IgD-negative memory B cell (primary cell): ENCODE measurements at regions not wholly inside any gene's neighbourhood (a gene's known extent, or its start where the extent isn't known, plus 50 kb on each side); places are given as distances from the start of the nearest gene placed in this dataset.

Experiments
- H3K27ac Mint-ChIP-seq, 3 donors: one replicate each; pipeline ENCODE4 v1.8.0; 2020 to 2022; ENCODE audit warnings: mild to moderate bottlenecking in 3 of 3, mixed read lengths in 3 of 3, moderate library complexity in 1 of 3
- H3K27me3 Mint-ChIP-seq: one replicate; pipeline ENCODE4 v1.8.0; 2021; ENCODE audit warnings: mixed read lengths
- H3K36me3 Mint-ChIP-seq: one replicate; pipeline ENCODE4 v1.8.0; 2020; ENCODE audit warnings: mild to moderate bottlenecking, mixed read lengths
- H3K4me1 Mint-ChIP-seq, 3 donors: one replicate each; pipeline ENCODE4 v1.8.0; 2020 to 2022; ENCODE audit warnings: mixed read lengths in 3 of 3, mild to moderate bottlenecking in 1 of 3
- H3K4me3 Mint-ChIP-seq, 4 donors: one replicate each; pipeline ENCODE4 v1.8.0; 2020 to 2022; ENCODE audit warnings: mild to moderate bottlenecking in 4 of 4, mixed read lengths in 4 of 4, moderate library complexity in 3 of 4
- H3K9me3 Mint-ChIP-seq, 3 donors: one replicate each; pipeline ENCODE4 v1.8.0; 2020 to 2021; ENCODE audit warnings: mixed read lengths in 3 of 3, mild to moderate bottlenecking in 1 of 3

GRCh38 chr2:66729416-66730330 is 294.7 kb downstream of the MEIS1 start:
- Mint-ChIP-seq H3K27ac (no peak overlapping the region), H3K36me3 (no peaks in the 10 kb centered on the region), H3K9me3 (no peaks in the 10 kb centered on the region), H3K4me1 (no peaks in the 10 kb centered on the region), H3K27me3 (no peaks in the 10 kb centered on the region), H3K4me3 (no peak overlapping the region)

- H3K27ac Mint-ChIP-seq = no peak overlapping the region
- H3K4me3 Mint-ChIP-seq = no peak overlapping the region
- no peaks in the 10 kb centered on the region for H3K9me3 Mint-ChIP-seq
- H3K36me3 Mint-ChIP-seq = no peaks in the 10 kb centered on the region
- H3K4me1 Mint-ChIP-seq = no peaks in the 10 kb centered on the region
- H3K27me3 Mint-ChIP-seq = no peaks in the 10 kb centered on the region
These were observed 295.5 kb downstream of the MEIS1 start for GRCh38 chr2:66730441-66730840.

- peaks cover under 1 to 5% (median 2%) of the 10 kb centered on the region in 3 donors for H3K9me3 Mint-ChIP-seq
- no peak overlapping the region for H3K27ac Mint-ChIP-seq
- H3K4me3 Mint-ChIP-seq = no peak overlapping the region
- no peaks in the 10 kb centered on the region for H3K27me3 Mint-ChIP-seq
- no peaks in the 10 kb centered on the region for H3K36me3 Mint-ChIP-seq
- no peaks in the 10 kb centered on the region for H3K4me1 Mint-ChIP-seq
These were observed 298.6 kb downstream of the MEIS1 start for GRCh38 chr2:66733364-66733999.

GRCh38 chr2:66748939-66749338 is 314.0 kb downstream of the MEIS1 start:
- H3K36me3 Mint-ChIP-seq = no peaks in the 10 kb centered on the region
- no peaks in the 10 kb centered on the region for H3K9me3 Mint-ChIP-seq
- peaks cover 0 to under 1% (median 0%) of the 10 kb centered on the region in 3 donors for H3K4me1 Mint-ChIP-seq
- no peak overlapping the region for H3K27ac Mint-ChIP-seq
- no peak overlapping the region for H3K4me3 Mint-ChIP-seq
- no peaks in the 10 kb centered on the region for H3K27me3 Mint-ChIP-seq

GRCh38 chr2:66749566-66749965 is 314.6 kb downstream of the MEIS1 start:
- peaks cover 0 to 2% (median 0%) of the 10 kb centered on the region in 3 donors for H3K4me1 Mint-ChIP-seq
- no peaks in the 10 kb centered on the region for H3K27me3 Mint-ChIP-seq
- H3K4me3 Mint-ChIP-seq = no peak overlapping the region
- no peak overlapping the region for H3K27ac Mint-ChIP-seq
- H3K9me3 Mint-ChIP-seq = no peaks in the 10 kb centered on the region
- H3K36me3 Mint-ChIP-seq = no peaks in the 10 kb centered on the region

GRCh38 chr2:66753257-66753656 is 318.3 kb downstream of the MEIS1 start:
- H3K27me3 Mint-ChIP-seq = no peaks in the 10 kb centered on the region
- H3K27ac Mint-ChIP-seq = no peak overlapping the region
- H3K36me3 Mint-ChIP-seq = no peaks in the 10 kb centered on the region
- peaks cover 0 to 2% (median 0%) of the 10 kb centered on the region in 3 donors for H3K4me1 Mint-ChIP-seq
- H3K9me3 Mint-ChIP-seq = peaks cover 0 to 3% (median 0%) of the 10 kb centered on the region in 3 donors
- no peak overlapping the region for H3K4me3 Mint-ChIP-seq

GRCh38 chr2:66753660-66754059 is 318.7 kb downstream of the MEIS1 start:
- Mint-ChIP-seq H3K9me3 (peaks cover 0 to 4% (median 0%) of the 10 kb centered on the region in 3 donors), H3K4me3 (no peak overlapping the region)

GRCh38 chr2:66755974-66756373 is 321.0 kb downstream of the MEIS1 start:
- Mint-ChIP-seq H3K36me3 (no peaks in the 10 kb centered on the region), H3K4me3 (no peak overlapping the region), H3K9me3 (peaks cover 0 to 7% (median 0%) of the 10 kb centered on the region in 3 donors), H3K27me3 (no peaks in the 10 kb centered on the region), H3K27ac (no peak overlapping the region), H3K4me1 (peaks cover 0 to 2% (median 0%) of the 10 kb centered on the region in 3 donors)

More at GRCh38 chr2:66753660-66754059, 318.7 kb downstream of the MEIS1 start:
- Mint-ChIP-seq H3K27me3 (no peaks in the 10 kb centered on the region), H3K4me1 (peaks cover 0 to 2% (median 0%) of the 10 kb centered on the region in 3 donors), H3K27ac (no peak overlapping the region), H3K36me3 (no peaks in the 10 kb centered on the region)

GRCh38 chr2:66761826-66762225 is 326.9 kb downstream of the MEIS1 start:
- Mint-ChIP-seq H3K4me1 (no peaks in the 10 kb centered on the region), H3K4me3 (no peak overlapping the region), H3K9me3 (peaks cover 0 to 5% (median 3%) of the 10 kb centered on the region in 3 donors), H3K27me3 (peaks cover 2% of the 10 kb centered on the region), H3K36me3 (no peaks in the 10 kb centered on the region), H3K27ac (no peak overlapping the region)

- Mint-ChIP-seq H3K36me3 (no peaks in the 10 kb centered on the region), H3K27me3 (peaks cover 2% of the 10 kb centered on the region), H3K9me3 (peaks cover 0 to 5% (median 3%) of the 10 kb centered on the region in 3 donors), H3K4me1 (no peaks in the 10 kb centered on the region), H3K27ac (no peak overlapping the region), H3K4me3 (no peak overlapping the region)
These were observed 327.8 kb downstream of the MEIS1 start for GRCh38 chr2:66762761-66763160.

GRCh38 chr2:66766582-66766981 is 331.7 kb downstream of the MEIS1 start:
- Mint-ChIP-seq H3K27ac (no peak overlapping the region), H3K4me1 (no peaks in the 10 kb centered on the region), H3K27me3 (peaks cover 2% of the 10 kb centered on the region), H3K4me3 (no peak overlapping the region), H3K9me3 (peaks cover 0 to 6% (median 0%) of the 10 kb centered on the region in 3 donors), H3K36me3 (no peaks in the 10 kb centered on the region)

- Mint-ChIP-seq H3K36me3 (no peaks in the 10 kb centered on the region), H3K9me3 (peaks cover 0 to 3% (median 0%) of the 10 kb centered on the region in 3 donors), H3K27me3 (no peaks in the 10 kb centered on the region), H3K4me1 (no peaks in the 10 kb centered on the region), H3K27ac (no peak overlapping the region), H3K4me3 (no peak overlapping the region)
These were observed 336.5 kb downstream of the MEIS1 start for GRCh38 chr2:66771359-66771976.

GRCh38 chr2:66772618-66773017 is 337.7 kb downstream of the MEIS1 start:
- Mint-ChIP-seq H3K4me3 (no peak overlapping the region), H3K4me1 (no peaks in the 10 kb centered on the region), H3K27ac (no peak overlapping the region), H3K9me3 (peaks cover 0 to 3% (median 0%) of the 10 kb centered on the region in 3 donors), H3K36me3 (no peaks in the 10 kb centered on the region), H3K27me3 (no peaks in the 10 kb centered on the region)

- Mint-ChIP-seq H3K4me1 (no peaks in the 10 kb centered on the region), H3K27me3 (peaks cover 2% of the 10 kb centered on the region), H3K27ac (no peak overlapping the region), H3K4me3 (no peak overlapping the region), H3K36me3 (no peaks in the 10 kb centered on the region), H3K9me3 (peaks cover 0 to 2% (median 0%) of the 10 kb centered on the region in 3 donors)
These were observed 341.0 kb downstream of the MEIS1 start for GRCh38 chr2:66775730-66776422.

- Mint-ChIP-seq H3K4me1 (no peaks in the 10 kb centered on the region), H3K9me3 (peaks cover 2 to 6% (median 5%) of the 10 kb centered on the region in 3 donors), H3K27me3 (peaks cover 2% of the 10 kb centered on the region), H3K27ac (no peak overlapping the region), H3K4me3 (no peak overlapping the region), H3K36me3 (no peaks in the 10 kb centered on the region)
These were observed 346.9 kb downstream of the MEIS1 start for GRCh38 chr2:66781804-66782203.
